ENCODE measurements at regions not wholly inside any gene's neighbourhood (a gene's known extent, or its start where the extent isn't known, plus 50 kb on each side); places are given as distances from the start of the nearest gene placed in this dataset.
"Not testable (repeated sequence)": the region's sequence is repeated elsewhere in the genome, so short reads cannot be mapped to it uniquely, and the experiment has no call there.

DNA sequence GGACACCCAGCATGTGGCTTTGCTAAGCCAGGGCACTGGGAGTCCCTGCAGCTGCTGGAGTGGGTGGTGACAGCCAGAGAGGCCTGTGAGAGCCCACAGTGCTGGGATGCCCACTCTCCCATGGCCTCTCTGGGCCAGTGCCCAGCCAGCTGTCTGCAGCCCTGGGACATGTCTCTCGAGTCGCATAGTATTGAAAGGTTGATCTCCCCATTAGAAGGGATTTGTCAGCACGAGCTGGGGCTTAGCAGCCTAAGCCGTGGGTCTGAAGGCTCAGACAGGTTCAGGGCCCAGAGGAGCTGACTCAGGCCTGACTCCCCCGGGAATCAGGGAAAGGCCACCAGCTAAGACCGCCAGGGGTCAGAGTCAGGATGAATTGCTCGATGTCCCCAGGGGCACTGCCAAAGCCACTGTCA, 53.5 kb downstream of the FOXD2 start:
- H3K27ac ChIP-seq = no peak overlapping the region

DNA sequence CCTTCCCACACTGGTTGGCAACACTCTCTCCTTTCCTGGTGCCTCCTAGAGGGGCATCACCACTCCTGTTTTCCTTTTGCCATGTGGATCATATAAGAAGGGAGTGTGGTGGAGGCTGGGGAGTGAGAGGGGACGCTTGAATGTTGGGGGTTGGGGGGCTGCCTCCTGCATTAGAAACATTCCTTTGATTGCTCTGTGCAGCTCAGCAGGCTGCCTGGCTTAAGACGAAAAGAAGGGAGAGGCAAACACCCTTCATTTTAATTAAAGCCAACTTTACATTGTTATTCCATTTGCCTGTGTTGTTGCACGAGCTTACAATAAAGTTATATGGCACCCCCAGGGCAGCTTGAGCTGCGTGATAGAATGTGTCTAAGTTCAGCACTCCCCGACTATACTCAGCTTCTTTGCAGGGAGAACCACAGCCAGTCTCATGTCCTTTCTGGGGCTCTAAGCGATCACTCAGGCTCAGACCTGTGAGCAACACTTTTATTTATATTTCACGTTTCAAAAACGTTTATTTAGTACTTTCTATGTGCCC, 57.4 kb downstream of the FOXD2 start:
- Histone ChIP-seq H3K4me3 (no peak overlapping the region), H3K27ac (no peak overlapping the region)

More for the DNA sequence above, 53.5 kb downstream of the FOXD2 start:
- H3K4me3 ChIP-seq = no peak overlapping the region

DNA sequence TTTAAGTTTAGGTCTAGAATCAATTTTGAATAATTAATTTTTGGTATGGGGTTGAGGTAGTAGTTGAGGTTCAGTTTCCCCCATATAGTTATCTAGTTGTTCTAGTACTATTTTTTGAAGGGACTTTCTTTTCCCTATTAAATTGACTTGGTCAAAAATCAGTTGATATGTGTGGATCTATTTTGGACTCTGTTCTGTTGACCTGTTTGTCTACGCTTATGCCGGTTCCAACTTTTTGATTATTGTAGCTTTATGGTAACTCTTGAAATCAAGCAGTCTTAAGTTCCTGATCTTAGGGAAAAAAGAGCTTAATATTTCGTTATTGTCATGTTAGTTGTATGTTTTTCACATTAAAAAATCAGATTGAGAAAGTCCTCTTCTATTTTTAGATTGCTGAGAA, 60.7 kb downstream of the FOXD2 start:
- Histone ChIP-seq H3K27ac (no peak overlapping the region), H3K4me3 (no peak overlapping the region)

DNA sequence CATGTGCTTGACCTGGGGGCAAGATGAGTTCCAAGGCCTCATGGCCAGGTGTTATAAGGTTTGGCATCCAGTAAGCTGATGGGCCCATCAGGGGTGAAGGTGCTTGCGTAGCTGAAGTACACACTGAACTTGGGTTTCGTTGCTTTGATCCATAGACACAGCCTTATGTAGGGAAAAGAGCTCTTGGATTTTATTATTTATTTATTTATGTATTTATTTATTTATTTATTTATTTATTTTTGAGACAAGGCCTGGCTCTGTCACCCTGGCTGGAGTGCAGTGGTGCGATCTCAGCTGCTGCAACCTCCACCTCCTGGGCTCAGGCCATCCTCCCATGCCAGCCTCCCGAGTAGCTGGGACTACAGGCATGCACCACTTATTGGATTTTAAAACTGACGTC, 63.2 kb downstream of the FOXD2 start:
- Histone ChIP-seq H3K27ac (no peak overlapping the region), H3K4me3 (no peak overlapping the region)

DNA sequence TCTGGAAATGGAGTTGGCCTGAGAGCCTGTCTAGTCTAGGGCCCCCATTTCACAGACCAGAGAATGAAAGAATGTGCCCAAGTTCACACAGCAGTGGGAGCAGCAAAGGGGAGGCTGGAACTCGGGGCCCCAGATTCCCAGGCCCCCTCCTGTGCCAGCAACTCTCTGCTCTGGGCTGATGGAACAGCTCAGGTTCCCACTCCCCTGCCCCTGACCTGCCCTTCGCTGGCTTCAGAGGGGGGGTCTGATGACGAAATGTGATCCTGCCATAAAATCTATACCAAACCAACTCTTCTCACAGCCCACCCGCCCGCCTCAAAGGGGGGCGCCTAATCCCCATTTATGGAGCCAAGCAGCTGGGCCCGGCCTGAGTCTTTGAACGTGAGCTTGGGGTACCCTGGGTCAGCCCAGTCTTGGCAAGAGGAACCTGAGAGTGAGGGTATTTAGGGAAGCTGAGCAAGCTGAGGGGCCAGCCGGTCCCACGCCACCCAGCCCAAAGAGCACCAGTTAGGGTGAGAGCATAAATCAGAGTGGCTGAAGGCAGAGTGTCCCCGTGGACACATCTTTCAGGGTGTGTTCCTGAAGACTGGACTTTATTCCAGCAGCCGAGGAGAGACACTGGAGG, 65.0 kb downstream of the FOXD2 start:
- Histone ChIP-seq H3K4me3 (no peak overlapping the region), H3K27ac (no peak overlapping the region)

DNA sequence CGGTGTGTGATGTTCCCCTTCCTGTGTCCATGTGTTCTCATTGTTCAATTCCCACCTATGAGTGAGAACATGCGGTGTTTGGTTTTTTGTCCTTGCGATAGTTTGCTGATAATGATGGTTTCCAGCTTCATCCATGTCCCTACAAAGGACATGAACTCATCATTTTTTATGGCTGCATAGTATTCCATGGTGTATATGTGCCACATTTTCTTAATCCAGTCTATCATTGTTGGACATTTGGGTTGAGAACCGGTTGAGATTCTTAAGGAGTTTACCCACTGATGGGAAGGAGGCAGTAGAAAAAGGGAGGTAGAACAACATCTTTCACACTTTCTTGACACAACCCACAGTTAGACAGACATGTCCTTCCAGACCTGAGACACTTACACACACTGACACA, 67.0 kb downstream of the FOXD2 start:
- not testable (repeated sequence) for H3K4me3 ChIP-seq, H3K27ac ChIP-seq

DNA sequence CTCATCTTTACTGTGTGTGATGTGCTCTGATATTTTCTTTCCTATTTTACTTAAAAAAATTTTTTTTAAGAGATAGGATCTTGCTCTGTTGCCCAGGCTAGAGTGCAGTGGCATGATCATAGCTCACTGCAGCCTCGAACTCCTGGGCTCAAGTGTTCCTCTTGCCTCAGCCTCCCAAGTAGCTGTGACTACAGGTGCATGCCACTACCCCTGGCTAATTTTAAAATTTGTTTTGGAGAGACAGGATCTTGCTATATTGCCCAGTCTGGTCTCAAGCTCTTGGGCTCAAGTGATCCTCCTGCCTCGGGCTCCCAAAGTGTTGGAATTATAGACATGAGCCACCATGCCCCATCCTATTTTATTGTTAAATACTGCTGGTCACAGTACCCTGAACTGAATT, 67.4 kb downstream of the FOXD2 start:
- Histone ChIP-seq H3K4me3 (no peak overlapping the region), H3K27ac (no peak overlapping the region)

DNA sequence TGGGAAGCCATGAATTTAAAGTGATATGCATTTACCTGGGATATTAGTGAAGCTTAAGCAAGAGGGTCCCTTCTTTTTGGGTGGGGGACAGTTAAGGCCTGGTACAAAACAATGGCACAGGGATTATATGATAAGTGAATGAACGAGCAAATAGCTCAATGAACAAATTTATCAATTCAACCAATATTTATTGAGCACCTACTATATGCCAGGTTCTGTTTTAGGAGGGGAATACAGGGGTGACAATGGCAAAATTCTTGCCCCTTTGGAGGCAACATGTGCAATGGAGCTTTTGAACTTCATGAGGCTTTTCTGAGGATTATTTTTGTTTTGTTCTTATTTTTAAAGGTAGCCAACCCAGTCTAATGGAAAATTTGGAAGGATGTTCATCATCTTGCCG, 68.2 kb downstream of the FOXD2 start:
- H3K27ac ChIP-seq = no peak overlapping the region
- no peak overlapping the region for H3K4me3 ChIP-seq

DNA sequence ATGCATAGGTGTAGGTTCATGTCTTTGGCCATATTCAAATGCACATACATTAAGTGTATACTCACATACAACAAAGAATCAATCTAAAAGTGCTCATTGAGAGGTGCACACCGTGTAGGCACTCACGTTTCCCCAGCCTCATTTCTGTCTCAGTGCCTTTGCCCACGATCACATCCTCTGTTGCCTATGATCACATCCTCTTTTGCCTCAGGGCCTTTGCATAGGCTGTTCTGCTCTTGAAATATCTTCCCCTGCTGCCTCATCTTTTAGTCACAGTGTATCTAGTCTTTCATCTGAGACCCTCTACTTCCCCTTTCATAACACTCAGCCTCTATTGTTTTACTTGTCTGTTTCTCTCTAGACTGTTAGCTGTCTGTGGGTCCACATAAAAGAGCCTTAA, 69.3 kb downstream of the FOXD2 start:
- Histone ChIP-seq H3K27ac (no peak overlapping the region), H3K4me3 (no peak overlapping the region)

DNA sequence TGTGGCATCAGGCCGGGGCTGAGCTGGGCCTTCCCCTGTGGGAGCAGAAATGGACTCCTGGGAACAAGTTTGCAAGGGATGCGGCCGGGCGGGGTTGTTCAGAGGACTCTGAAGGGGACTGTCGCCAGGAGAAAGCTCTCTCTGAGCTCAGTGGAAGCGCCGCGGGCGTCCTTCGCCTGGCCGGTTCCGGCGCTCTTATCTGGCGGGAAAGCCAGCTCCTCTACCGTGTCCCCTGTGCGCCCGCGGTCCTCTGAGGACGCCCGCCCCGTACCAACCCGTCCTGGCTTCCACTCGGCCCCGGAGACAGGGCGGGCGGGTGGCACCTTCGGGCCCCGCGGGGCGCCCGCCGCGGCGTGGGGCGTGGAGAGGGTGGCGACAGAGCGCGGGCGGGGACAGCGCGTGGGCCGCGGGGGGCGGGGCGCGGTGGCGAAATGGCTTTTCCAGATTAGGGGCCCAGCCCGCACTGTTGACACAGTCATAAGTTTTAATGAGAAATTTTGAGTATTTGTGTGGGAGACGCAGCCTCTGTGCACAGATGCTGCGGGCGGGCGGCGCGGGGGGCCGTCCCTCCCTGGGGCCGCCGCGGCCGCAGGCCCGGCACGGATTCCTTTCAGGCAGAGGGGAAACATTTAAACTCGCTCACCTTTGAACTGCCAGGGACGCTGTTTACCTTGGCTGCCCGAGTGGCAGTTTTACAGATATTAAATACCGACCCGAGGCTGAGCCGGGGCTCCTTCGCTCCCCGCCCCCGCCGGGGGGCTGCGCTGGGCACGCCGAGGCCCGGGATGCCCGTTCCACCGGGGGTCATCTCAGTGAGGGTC, 70.2 kb downstream of the FOXD2 start:
- peak overlapping the region in 4 of 21 experiments; percentile 1 to 69 (median 62) for H3K27ac ChIP-seq
- H3K4me3 ChIP-seq = peak overlapping the region; percentile 9 to 48 (median 26)

DNA sequence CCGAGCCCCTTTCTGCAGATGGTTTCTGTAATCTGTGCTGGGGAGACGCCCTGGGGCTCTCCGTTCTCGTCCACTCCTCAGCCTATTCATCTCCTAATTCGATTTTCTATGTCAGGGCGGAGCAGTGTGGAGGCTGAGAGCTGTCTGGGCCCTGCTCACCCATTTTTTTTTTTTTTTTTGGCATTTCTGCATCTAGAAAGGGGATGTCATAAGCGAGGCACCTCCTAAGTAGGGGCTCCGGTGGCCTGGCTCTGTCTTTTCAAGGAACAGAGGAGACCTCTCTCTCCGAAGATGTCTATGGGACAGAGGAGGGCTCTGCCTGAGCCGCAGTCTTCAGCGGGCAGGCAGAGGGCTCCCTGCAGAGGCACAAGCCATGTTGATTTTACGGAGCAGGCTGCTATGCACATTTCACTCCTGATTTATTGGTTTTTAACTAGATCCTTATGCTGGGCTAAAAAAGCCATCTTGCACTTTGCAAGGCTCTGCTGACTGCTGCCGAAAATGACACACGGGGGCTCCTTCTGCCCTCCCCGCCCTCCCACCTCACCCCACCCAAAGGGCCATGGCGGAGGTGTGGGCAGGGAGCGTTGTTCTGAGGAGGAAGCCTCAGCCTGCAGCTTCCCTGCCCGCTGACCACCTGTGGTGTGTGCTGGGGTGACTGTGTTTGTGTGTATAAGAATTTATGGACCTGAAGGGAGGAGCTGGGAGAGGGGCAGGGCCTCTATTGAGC, 71.0 kb downstream of the FOXD2 start:
- H3K4me3 ChIP-seq = peak overlapping the region in 6 of 7 experiments; percentile 9 to 48 (median 28)
- H3K27ac ChIP-seq = peak overlapping the region in 2 of 21 experiments; percentile 61 to 69

DNA sequence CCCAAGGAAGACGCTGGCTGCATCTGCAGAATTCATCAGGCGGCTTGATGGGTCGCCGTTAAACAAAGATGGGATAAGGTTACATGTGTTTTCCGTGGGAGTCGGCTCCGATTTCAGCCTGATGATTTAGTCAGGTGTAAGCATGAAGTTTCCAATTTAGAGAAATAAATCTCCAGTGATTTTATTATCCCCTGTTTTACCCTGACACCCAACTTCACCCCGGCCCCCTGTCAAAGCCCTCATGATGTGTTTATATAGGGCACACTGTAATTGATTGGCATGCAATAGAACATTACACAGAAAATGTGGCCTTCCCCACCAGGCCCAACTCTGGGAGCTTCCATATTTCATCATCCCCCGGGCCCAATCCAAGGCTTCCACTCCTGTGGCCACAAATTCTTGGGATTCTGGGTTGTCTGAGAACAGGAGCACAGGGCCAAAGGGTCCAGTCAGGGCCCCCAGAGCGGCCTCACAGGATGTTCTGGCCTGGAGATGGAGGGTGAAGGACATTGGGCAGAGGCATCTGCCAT, 72.5 kb downstream of the FOXD2 start:
- H3K27ac ChIP-seq = no peak overlapping the region
- no peak overlapping the region for H3K4me3 ChIP-seq

DNA sequence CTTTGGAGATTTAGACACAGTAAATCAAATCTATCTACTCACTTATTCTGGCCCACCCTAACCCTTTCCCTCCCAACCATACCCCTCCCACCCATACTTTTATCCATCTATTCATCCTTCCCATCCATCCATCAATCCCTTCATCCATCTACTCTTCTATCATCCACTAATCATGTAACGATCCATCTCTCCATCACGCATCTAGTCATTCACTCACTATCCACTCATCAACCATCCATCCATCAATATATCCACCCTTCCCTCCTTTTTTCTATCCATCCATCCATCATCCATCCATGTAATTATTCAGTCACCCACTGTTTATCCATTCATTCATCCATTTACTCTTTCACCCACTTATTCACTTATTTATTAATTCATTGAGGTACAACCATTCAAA, 74.0 kb downstream of the FOXD2 start:
- Histone ChIP-seq H3K4me3 (no peak overlapping the region), H3K27ac (no peak overlapping the region)

DNA sequence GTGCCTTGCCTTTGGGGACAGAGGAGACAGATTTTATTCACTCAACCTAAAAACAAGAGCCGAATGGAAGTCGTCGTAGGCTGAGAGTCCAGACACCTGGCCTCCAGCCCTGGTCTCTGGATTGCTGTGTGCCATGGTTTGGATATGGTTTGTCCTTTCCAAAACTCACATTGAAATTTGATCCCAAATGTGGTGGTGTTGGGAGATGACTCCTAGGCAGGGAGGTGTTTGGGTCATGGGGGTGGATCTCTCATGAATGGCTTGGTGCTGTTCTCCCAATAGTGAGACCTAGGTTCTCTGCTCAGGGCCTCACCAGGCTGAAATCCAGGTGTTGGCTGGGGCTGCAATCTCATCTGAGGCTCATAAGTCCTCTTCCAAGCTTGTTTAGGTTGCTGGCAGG, 75.5 kb downstream of the FOXD2 start:
- no peak overlapping the region for H3K4me3 ChIP-seq

DNA sequence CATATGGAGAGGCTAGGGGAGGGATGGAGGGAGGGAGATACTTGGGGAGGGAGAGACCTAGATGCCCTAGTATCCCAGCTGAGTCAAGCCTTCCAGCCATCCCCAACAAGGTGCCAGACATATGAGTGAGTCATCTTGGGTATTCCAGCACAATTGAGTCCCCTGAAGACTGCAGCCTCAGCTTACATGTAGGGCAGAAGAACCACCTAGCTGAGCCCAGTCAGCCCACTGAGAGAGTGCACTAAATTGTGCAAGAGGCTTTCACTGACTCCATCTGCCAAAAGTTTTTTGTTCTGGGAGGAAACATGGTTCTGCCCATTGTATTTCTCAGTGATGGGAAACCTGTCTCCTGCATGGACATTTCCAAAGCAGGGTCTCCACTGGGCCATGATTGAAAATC, 76.4 kb downstream of the FOXD2 start:
- H3K27ac ChIP-seq = no peak overlapping the region
- no peak overlapping the region for H3K4me3 ChIP-seq

More for the DNA sequence above, 75.5 kb downstream of the FOXD2 start:
- no peak overlapping the region for H3K27ac ChIP-seq

DNA sequence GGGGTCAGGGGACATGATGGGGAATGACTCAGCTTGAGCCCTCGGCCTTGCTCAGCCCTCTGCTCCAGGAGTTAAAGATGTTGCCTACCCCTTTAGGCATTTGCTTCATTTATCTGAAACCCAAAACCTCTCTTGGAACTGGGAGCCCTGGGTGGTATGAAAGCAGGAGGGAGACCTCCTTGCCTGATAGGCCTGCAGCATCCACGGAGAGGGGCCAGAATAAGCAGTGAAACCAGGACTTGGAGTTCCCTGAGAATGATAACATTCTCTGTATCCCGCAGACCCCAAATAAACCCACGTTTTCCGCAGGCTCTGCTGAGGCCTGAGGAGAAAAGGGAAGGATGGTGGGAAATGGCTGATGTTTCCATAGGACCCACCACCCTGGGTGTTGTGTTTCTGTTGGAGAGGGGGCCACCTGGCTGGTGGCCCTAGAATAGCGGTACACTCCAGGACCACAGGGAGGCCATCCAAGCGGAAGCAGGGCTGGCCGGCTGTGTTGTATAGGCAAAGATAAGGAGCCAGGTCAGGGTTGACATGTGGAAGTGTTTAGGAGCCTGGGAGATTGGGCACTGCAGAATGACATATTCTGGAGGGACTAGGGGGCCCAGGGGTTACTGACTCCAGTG, 77.4 kb downstream of the FOXD2 start:
- no peak overlapping the region for H3K4me3 ChIP-seq
- no peak overlapping the region for H3K27ac ChIP-seq

DNA sequence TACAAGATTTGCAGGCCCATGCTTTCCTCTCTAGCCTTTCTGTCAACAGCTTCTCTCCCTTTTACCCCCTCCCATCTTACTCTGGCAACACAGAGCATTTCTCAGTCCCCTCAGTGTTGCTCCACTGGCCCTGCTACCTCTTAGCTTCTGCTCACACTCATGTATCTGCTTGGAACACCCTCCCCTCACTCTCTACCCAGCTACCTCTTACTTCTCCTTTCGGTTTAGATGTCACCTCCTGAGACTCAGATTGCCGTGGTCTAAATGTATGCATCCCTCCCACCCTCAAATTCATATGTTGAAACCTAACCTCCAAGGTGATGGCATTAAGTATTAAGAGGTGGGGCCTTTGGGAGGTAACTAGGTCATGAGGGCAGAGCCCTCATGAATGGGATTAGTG, 80.1 kb downstream of the FOXD2 start:
- H3K4me3 ChIP-seq = no peak overlapping the region

DNA sequence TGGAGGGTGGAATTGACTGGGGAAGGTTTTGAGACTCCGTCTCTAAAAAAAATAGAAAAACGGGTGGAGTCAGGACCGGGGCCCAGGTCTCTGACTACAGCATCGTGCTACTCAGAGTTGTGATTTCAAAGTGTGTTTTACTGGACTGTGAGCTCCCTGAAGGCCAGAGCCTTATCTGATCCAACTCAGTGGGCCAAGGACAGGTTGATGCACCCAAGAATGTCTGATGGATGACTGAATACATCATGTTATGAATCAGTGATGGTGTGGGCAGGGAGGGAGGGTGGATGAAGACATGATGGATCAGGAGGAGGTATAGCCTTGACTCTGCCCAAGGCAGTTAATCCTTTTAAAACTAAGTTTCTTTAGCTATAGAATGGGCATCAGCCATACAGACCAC, 81.6 kb downstream of the FOXD2 start:
- Histone ChIP-seq H3K4me3 (no peak overlapping the region), H3K27ac (no peak overlapping the region)

More for the DNA sequence above, 80.1 kb downstream of the FOXD2 start:
- no peak overlapping the region for H3K27ac ChIP-seq

DNA sequence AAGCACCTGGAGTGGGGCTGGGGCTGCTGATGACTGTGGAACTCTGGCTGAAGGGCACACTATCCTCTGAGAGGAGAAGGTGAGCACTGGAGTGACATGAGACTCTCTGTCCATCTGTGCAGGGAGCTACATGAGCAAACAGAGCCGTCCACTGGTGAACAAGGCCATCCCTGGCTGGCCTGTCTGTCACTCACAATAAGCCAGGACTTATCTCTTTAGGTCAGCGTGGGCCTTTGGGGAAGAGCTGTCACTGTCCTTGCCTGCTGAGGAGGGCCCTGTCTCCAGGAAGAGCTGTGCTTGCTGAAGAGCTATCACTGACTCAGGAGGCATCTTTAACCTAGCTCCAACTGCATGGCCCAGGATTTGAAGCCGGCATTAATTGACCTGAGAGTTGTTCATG, 82.1 kb downstream of the FOXD2 start:
- Histone ChIP-seq H3K4me3 (no peak overlapping the region), H3K27ac (no peak overlapping the region)

Data from skin epidermis (tissue), 12 donors.